Stimulated activated CD8-positive, alpha-beta memory T cell treated with anti-CD3 and anti-CD28 coated beads, Interleukin-7, amount 100 ng/mL, for 24 hours (primary cell): ENCODE measurements at regions not wholly inside any gene's neighbourhood (a gene's known extent, or its start where the extent isn't known, plus 50 kb on each side); places are given as distances from the start of the nearest gene placed in this dataset.

ENCODE experiments used
- DNase-seq: peaks from one replicate; pipeline ENCODE4 v3.0.0-alpha.2; 2020; ENCODE audit warnings: low read depth

- DNase-seq: no peak
Observed at GRCh38 chr22:49368976-49369725, 458.5 kb downstream of the BRD1 start.

- no peak for DNase-seq
Observed at GRCh38 chr22:49368221-49368975, 459.3 kb downstream of the BRD1 start.

- no peak for DNase-seq
Observed at GRCh38 chr22:49367041-49367697, 460.5 kb downstream of the BRD1 start.

GRCh38 chr22:49366437-49366836, 461.2 kb downstream of the BRD1 start:
- DNase-seq: no peak

- DNase-seq: no peak
Observed at GRCh38 chr22:49365910-49366309, 461.8 kb downstream of the BRD1 start.

- no peak for DNase-seq
Observed at GRCh38 chr22:49365191-49365837, 462.4 kb downstream of the BRD1 start.

GRCh38 chr22:49364398-49364797, 463.3 kb downstream of the BRD1 start:
- no peak for DNase-seq

- DNase-seq: no peak
Observed at GRCh38 chr22:49363526-49364230, 464.0 kb downstream of the BRD1 start.

- no peak for DNase-seq
Observed at GRCh38 chr22:49362211-49362839, 465.3 kb downstream of the BRD1 start.

GRCh38 chr22:49361164-49361563, 466.5 kb downstream of the BRD1 start:
- DNase-seq: no peak

- DNase-seq: no peak
Observed at GRCh38 chr22:49360746-49361145, 466.9 kb downstream of the BRD1 start.

- no peak for DNase-seq
Observed at GRCh38 chr22:49359076-49359475, 468.6 kb downstream of the BRD1 start.

- no peak for DNase-seq
Observed at GRCh38 chr22:49357661-49358440, 469.8 kb downstream of the BRD1 start.

- DNase-seq: no peak
Observed at GRCh38 chr22:49356428-49356827, 471.2 kb downstream of the BRD1 start.

GRCh38 chr22:49355211-49355920, 472.3 kb downstream of the BRD1 start:
- no peak for DNase-seq

GRCh38 chr22:49354516-49355210, 473.0 kb downstream of the BRD1 start:
- DNase-seq: no peak

- DNase-seq: no peak
Observed at GRCh38 chr22:49353235-49353634, 474.4 kb downstream of the BRD1 start.

GRCh38 chr22:49352361-49353169, 475.1 kb downstream of the BRD1 start:
- no peak for DNase-seq
